HG03342 (cell line): ENCODE measurements at regions not wholly inside any gene's neighbourhood (a gene's known extent, or its start where the extent isn't known, plus 50 kb on each side); places are given as distances from the start of the nearest gene placed in this dataset.
"Not testable (repeated sequence)": the region's sequence is repeated elsewhere in the genome, so short reads cannot be mapped to it uniquely, and the experiment has no call there.

Experiments used
- ATAC-seq: cut with Tn5 transposase; IDR thresholded peaks from one replicate; pipeline ENCODE4 v1.9.1; 2021; ENCODE audit warnings: mild to moderate bottlenecking, moderate library complexity; ENCODE audit not compliant: unreplicated experiment

DNA sequence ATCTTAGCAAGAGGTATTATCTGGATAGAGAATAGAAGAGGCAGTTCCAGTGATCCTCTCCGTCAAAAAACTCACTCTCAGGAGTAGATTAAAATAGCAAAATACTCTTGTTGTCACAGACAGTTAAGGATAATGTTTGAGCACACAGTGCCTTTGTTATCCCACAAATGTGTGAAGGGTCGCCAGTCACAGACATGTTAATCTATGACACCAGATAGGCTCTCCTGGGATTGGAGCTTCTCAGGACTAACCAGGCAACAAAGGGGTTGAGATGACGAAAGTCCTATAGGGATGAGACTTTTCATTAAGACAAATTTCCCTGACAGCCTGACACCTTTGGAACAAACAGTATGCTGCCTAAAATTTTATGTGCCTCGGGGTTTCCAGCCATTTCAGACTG, 1947.1 kb downstream of the OLFM4 start:
- no peak for ATAC-seq

GRCh38 chr13:54980651-54981050, 1952.0 kb downstream of the OLFM4 start:
- ATAC-seq, result no peak

GRCh38 chr13:54989418-54989817, 1960.8 kb downstream of the OLFM4 start:
- no peak for ATAC-seq

DNA sequence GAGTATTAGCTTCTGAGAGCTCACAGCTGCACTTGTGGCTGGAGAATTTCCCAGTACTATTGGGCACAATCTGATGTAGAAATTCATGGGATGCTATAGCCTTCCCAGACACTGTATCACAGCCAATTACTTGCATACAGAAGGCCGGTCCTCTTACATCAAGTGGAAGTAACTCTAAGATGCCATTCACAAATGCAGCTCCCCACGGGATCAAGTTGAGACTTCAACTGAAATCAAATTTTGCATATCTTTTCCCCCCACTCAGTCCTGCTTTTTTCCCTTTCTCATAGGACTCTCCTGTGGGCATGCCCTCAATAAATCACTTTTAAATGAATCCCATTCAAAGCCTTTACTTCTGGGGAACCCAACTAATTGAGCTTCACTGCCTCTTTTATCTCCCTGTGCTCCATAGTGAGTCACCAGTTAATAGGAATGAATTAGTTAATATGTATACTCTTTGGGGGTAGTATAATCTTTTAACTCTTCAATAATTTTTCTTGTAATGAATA, 1970.8 kb downstream of the OLFM4 start:
- ATAC-seq, result no peak

DNA sequence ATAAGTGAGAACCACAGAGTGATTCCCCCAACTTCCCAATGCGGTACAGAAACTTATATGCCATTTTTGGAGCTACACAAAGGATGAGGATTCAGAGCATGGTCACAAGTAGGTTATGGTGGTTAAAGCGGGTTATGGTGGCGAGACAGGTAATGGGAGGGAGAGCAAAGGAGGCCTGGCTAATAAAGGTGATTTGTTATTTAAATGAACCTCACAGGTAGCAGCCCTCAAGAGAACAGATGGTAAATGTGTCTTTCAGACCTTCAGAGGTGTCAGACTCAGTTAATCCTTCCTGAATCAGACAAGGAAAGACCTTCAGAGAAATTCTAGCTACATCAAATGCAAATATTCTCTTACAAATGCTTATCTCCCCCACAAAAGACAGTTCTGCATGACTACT, 1971.4 kb downstream of the OLFM4 start:
- ATAC-seq, result no peak

- ATAC-seq, result no peak
Observed at GRCh38 chr13:55000844-55001243, 1972.2 kb downstream of the OLFM4 start.

GRCh38 chr13:55001881-55002280, 1973.3 kb downstream of the OLFM4 start:
- no peak for ATAC-seq

- no peak for ATAC-seq
Observed at GRCh38 chr13:55007681-55008080, 1979.1 kb downstream of the OLFM4 start.

- ATAC-seq, result no peak
Observed at GRCh38 chr13:55013051-55013450, 1984.4 kb downstream of the OLFM4 start.

- ATAC-seq, result no peak
Observed at GRCh38 chr13:55029280-55029679, 2000.7 kb downstream of the OLFM4 start.

- ATAC-seq, result no peak
Observed at GRCh38 chr13:55038230-55038629, 2009.6 kb downstream of the OLFM4 start.

DNA sequence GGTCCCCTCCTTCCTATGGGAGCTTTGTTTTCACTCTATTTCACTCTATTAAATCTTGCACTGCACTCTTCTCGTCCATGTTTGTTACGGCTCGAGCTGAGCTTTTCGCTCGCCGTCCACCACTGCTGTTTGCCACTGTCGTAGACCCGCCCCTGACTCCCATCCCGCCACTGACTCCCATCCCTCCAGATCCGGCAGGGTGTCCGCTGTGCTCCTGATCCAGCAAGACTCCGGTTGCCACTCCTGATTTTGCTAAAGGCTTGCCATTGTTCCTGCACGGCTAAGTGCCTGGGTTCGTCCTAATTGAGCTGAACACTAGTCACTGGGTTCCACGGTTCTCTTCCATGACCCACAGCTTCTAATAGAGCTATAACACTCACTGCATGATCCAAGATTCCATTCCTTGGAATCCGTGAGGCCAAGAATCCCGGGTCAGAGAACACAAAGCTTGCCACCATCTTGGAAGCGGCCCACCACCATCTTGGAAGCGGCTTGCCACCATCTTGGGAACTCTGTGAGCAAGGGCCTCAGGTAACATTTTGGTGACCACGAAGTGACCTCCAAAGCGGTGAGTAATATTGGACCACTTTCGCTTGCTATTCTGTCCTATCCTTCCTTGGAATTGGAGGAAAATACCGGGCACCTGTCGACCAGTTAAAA, 2025.4 kb downstream of the OLFM4 start:
- ATAC-seq, result not testable (repeated sequence)

DNA sequence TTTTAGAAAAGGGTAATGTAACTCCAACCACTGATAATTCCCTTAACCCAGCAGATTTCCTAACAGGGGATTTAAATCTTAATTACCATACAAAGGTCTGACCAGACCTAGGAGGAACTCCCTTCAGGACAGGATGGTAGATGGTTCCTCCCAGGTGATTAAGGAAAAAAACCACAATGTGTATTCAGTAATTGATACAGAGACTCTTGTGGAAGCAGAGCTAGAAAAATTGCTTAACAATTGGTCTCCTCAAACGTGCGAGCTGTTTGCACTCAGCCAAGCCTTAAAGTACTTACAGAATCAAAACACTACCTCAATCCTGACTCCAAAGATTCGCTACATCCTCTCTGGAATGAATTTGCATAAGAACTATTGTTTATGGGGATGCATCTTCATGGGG, 2027.1 kb downstream of the OLFM4 start:
- ATAC-seq, result not testable (repeated sequence)

DNA sequence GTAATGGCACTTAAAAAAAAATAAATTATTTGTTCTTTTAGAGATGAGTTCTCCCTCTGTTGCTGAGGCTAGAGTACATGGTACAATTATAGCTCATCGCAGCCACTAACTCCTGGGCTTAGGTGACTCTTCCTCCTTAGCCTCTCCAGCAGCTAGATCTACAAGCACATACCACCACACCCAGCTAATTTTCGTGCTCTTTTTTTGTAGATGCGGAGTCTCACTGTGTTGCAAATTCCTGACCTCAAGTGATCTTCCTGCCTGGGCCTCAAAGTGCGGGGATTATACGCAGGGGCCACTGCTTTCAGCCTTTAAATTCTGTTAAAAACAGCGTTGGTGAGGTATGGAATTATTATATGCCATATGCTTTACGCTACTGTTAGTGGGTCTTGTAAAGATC, 2034.0 kb downstream of the OLFM4 start:
- ATAC-seq, result no peak

GRCh38 chr13:55067946-55068345, 2039.3 kb downstream of the OLFM4 start:
- ATAC-seq, result no peak

GRCh38 chr13:55069746-55070145, 2041.1 kb downstream of the OLFM4 start:
- ATAC-seq, result no peak

- no peak for ATAC-seq
Observed at GRCh38 chr13:55073000-55073399, 2044.4 kb downstream of the OLFM4 start.

DNA sequence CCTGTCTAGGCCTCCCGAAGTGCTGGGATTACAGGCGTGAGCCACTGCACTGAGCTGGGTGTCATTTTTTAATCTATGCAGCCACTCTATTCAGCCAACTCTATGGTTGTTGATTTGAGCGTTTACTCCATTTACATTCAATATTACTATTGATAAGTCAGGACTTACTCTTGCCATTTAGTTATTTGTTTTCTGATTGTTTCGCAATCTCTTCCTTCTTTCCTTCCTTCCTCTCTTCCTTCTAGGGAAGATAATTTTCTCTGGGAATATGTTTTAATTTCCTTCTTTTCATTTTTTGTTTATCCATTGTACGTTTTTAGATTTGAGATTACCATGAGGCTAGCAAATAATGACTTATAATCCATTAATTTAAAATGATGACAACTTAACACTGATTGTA, 2056.0 kb downstream of the OLFM4 start:
- ATAC-seq, result no peak

GRCh38 chr13:55087085-55087484, 2053.6 kb upstream of the PRR20A start:
- ATAC-seq, result no peak

- no peak for ATAC-seq
Observed at GRCh38 chr13:55090612-55091011, 2050.1 kb upstream of the PRR20A start.

GRCh38 chr13:55091172-55091571, 2049.5 kb upstream of the PRR20A start:
- no peak for ATAC-seq

- ATAC-seq, result no peak
Observed at GRCh38 chr13:55106509-55106908, 2034.2 kb upstream of the PRR20A start.

DNA sequence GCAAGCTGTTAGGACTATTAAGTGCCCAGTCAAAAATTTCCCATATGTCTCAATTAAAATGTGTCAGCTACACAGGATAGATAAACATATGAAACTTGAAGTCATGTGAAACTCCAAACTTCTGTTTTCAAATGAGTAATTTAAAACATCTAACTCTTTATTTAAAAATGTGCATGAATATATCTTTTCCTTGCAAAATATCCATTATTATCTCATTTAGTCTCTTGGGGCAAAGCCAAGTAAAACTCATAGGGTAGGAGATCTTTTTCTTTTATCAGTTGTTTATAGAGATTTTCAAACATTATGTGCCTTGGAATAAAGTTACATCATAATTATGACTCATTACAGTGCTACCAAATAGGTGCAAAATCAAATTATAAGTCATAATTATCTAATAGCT, 2020.1 kb upstream of the PRR20A start:
- no peak for ATAC-seq
